ENCODE measurements at regions not wholly inside any gene's neighbourhood (a gene's known extent, or its start where the extent isn't known, plus 50 kb on each side); places are given as distances from the start of the nearest gene placed in this dataset.

DNA sequence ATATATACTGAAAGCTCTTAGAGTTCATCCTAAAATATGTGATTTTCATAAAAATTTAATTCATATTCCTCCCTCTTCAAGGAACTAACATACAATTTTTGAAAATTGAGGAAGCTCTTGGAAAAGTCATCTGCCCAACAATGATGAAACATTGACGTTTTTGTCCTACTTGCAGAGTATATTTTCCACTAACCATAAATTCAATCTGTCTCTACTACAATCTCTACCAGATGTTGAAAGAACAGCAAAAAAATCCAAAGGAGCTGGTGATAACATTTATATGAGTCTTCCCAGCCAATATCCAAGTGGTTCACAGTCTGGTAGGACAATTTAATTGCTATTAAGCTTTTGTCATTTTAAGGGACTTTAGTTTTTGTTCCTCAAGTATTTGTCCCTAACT lies 81.1 kb upstream of the NR3C1 start:
- DNase-seq: no peak

DNA sequence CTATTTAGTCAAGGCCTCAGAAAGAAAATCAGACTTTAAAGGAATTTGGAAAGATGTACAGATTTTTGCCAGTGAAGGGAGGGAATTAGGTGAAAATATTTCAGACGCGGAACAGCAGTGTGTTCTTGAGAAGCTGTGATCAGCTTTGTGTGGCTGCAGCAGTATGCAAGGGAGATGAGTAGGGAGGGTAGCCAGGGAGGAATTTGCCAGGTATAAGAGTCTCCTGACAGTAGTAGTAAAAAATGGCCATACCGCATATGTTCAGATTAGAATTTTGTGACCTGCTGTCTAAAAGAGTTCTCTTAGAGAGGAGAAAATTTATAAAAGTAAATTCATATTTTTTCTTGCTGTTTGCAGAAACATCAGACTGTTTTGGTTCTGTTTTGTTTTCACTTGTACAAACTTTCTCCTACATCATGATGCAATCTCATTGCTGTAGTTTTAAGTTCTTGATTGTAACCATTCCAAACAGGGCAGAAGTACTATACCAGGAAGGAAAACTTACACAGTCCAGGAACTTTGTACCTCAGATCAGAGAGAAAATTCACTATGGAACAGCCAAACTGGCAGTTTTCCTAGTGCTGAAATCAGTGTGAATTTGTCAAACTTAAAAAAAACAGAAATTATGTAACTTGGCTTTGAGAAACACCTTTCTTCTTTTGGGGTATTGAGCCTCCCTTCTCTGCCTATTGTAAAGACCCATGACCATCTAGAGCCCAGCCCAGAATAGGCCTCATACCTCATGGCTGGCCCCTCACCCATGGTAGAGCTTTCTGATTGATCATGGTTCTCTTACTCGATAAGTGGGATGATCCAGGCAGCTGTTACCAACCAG lies 78.4 kb upstream of the NR3C1 start:
- no peak for DNase-seq

DNA sequence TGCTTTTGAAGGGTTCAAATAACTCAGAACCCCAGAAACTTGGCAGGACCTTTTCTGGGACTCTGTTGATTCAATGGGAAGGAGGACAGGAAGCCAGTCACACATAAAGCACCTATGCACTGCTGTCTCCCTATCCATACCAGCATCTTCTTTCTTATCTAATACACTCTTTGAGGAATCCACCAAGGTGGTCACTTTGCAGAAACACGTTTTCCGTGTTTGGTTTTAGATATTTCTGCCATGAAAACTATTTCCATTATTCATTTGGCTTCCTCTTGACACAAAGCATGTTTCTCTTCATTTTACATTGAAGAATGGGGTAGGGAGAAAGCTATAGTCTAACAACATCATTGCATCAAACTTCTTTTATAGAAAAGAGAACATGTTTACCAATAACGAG lies 76.5 kb upstream of the NR3C1 start:
- DNase-seq: no peak

DNA sequence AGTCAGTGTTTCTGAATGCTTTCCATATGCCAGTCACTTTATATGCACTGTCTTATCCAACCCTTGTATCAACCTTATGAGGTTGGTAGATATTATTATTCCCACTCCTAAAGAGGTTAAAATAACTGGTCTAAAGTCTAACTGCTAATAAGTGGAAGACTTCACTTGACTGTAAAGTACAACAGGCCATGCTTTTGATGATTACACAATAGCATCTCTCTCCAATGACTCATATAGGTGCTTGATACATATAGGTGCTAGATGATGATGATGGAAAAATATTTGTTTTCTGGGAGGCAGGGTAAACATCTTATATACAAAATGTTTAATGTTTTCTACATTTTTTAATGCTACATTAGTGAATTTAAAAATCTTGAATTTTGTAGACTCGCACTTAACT lies 75.9 kb upstream of the NR3C1 start:
- no peak for DNase-seq

DNA sequence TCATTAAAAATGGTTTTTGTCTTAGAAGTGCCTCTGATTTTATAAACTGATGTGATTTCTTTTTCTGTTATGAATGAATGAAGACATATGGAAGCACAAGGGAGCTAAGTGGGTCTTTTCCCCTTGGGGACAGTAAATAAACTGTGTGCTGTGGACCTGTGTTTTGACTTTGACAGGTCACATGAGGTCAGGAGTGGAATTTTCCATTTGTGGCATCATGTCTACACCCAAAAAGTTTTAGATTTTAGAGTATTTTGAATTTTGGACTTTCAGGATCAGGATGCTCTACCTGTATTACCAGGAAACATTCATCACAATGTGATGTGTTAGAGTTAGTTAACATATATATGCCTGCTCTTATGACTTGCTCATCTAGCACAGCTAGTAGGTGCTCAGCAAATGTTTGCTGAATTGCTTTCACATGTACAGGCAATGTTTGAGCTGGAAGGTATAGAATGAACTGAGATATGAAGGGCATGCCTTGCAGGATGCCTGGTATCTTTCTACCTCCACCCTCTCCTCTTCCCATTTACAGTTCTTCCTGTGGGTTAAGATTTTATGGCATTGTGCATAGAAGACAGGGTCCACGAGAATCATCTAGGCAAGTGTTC lies 73.2 kb upstream of the NR3C1 start:
- DNase-seq: no peak

DNA sequence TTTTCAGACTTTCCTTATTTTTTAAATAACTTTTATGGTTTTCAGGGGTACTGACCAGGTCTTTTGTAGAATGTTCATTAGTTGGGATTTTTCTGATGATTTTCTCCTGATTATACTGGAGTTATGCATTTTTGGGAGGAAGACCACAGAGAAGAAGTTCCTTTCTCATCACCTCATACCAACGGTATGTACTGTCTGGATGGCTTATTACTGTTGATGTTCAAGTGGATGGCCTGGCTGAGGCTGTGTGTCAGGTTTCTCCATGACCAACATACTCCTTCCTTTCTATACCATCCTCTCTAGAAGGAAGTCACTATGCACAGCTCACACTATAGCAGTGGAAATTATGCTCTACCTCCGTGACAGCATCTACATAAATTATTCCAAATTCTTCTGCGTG lies 71.1 kb upstream of the NR3C1 start:
- DNase-seq: no peak

DNA sequence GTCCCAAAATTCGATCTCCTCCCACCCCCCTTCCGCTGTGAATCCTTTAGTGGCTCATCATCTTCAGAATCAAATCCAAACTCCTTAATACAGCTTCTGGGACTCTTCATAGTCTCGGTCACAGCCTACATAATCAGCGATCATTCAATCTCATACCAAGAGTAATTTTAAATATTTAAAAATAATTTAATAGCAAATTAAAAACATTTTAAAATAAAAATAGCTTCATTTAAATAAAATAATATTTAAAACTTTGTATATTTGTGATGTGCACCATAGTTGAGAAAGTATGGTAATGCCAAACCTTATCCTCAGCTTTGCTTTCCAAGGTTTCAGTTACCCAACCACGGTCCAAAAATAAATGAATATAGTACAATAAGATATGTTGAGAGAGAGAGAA lies 70.0 kb upstream of the NR3C1 start:
- no peak for DNase-seq

DNA sequence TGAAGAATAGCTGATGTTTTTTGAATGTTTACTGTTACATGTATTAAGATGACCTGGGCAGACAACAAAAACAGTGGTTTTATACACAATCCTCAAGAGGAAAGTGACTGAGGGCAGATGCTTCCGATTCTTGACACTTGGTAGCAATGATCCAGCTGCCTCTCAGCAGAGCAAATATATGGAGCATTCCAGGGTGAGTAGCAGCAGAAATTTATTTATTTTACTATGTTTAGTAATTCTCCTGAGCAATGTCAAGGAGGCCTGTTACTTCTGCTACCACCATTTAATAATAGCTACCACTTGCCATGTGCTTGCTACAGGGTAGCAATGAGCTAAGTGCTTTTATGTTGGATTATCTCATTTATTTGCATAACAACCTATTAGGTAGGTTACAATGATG lies 69.1 kb upstream of the NR3C1 start:
- no peak for DNase-seq

DNA sequence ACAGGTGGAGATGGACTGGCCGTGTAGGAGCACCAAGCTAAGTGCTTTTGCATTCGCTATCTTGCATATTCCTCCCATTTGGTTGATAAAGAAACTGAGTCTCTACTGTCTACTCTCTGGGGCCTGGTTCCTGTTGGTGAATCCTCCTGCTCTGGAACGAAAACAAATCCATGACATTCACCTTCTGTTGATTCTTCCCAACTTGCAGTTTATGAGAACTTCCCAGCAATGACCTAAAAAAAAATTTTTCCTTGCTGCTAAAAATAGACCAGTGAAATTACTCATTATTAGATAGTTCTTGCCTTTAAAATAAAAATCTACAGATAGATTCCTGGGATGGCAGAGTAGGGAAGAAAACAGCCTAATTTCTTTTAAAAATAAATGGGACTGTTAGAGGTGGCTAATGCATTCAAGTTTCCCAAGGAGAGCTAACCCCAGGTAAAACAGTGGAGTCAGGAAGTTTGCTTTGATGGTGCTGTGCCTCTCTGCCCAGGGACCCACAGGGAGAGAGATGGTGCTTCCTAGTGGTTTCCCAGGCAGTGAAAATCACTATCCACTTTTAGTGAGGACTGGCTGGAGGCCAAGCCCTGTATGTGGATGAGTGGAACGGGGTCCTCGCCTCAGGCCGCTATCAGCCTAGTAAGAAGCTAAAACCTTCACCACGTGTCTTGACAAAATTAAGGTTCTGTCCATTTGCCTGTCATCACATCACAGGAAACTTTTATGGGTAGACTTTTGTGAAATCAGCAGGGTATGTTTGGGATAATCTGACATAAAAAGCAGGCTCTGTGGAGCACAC lies 68.4 kb upstream of the NR3C1 start:
- no peak for DNase-seq

DNA sequence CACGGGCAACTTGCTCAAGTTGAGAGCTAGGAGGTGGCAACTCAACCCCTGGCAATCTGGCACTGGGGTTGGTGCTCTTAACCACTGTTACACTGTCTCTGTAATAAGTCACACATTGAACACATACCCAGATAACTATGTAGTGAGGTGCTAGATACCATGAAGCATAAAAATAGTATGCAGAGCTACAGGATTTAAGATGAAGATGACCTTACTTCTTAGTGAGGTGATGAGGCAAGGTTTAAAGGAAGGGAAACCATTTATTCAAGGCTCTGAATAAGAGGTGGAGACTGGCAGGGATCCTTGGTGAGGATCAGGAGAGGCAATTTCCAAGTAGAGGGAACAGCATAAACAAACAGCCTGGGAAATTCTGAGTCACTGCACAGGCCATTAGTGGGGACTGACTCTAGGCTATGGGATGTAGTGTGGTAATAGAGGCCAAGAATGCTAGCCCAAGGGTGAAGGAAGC lies 67.6 kb upstream of the NR3C1 start:
- DNase-seq: no peak

DNA sequence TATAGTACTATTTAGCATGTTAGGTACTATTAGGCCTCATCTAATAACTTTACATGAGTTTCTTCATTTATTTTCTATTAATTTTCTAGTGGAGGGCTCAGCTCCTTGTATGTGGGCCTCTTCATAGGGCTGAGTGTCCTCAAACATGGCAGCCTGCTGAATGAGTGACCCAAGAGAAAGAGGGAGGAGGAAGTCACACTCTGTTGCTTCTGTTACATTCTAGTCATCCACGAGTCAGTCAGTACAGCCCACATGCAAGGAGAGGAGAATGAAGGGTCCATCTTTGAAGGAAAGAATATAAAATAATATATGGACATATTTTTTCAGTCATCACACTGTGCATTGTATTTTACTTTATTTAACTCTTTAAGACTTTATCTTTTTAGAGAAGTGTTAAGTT lies 66.6 kb upstream of the NR3C1 start:
- no peak for DNase-seq

DNA sequence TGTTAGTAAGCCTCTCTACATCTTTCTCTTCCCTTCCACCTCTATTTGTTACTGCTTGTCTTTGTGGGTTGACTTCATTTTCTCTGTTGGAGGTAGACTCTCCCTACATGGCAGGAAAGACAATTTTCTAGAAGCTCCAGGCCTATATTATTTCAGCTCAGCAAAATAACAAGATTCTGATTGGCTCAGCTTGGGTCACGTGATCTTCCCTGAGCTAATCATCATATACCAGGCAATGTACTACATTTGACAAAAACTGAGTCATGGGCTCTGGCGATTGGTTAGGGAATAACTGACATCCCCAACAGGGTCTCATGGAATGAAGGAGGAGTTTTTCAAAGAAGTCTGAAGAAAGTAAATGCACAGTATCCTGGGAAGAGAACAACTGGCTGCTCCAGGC lies 65.6 kb upstream of the NR3C1 start:
- no peak for DNase-seq

DNA sequence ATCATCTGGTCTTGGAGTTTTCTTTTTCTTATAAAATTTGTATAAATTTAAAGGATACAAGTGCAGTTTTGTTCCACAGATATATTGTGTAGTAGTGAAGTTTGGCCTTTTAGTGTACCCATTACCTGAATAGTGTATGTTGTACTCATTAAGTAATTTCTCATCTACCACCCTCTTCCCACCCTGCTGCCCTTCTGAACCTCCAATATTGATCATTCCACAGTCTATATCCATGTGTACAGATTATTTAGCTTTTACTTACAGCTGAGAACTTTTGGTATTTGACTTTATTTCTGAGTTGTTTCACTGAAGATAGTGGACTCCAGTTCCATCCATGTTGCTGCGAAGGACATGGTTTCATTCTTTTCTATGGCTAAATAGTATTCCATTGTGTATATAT lies 63.1 kb upstream of the NR3C1 start:
- DNase-seq: no peak

DNA sequence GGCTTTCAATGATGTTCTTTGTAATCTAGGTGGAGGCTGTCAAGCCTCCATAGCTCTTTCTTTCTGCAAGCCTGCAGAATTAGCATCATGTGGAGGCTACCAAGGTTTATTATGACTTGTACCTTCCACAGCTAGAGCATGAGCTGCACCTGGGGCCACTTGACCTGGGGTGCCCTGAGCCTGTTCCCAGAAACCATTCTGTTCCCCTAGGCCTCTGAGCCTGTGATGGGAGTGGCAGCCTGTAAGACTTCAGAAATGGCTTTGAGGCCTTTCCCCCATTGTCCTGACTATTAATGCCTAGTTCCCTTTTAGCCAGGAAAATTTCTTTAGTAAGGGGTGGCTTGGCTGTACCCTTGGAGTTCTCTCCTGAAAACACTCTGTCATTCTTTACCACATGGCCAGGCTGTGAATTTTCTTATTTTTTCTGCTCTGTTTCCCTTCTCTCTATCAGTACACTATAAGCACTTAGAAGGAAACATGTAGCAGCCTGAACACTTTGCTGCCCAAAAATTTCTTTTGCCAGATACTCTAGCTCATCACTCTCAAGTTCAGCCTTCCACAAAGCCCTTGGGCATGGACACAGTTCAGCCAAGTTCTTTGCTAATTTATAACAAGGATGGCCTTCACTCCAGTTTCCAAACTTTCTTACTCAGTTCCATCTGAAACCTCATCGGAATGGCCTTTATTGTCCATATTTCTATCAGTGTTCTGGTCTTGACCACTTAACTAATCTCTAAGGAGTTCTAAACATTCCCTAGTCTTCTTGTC lies 61.4 kb upstream of the NR3C1 start:
- no peak for DNase-seq

DNA sequence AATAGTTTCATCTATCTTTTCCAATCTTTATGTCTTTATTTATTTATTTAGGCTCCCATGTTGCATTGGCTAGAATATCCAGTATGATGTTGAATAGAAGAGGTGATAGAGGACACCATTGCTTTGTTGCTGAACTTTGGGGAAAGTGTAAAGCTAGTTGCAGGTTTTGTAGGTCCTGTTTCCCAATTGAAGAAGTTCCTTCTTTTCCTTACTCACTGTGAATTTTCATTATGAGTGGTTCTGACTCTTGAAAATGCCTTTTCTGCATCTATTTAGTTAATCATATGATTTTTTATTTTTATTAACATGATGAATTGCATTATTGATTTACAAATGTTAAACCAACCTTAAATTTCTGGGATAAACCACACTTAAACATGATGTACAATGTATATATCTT lies 58.9 kb upstream of the NR3C1 start:
- DNase-seq: no peak

DNA sequence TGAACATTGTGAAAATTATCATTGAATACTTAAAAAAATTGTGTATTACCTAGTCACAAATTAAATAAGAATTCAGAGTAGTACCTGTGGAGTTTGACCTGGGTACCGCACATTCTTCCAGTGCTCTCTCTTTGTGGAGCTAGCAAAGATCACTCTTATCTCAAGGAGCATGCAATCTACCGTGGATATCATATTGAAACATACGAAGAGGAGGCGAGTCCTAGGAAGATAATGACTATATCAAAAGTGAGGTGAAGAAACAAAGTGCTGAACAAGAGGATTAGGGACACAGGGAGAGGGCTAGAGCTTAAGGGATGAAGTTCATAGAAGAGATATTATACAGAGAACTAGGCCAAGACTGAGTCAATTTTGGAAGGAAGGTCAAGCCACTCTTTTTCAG lies 55.9 kb upstream of the NR3C1 start:
- no peak for DNase-seq

DNA sequence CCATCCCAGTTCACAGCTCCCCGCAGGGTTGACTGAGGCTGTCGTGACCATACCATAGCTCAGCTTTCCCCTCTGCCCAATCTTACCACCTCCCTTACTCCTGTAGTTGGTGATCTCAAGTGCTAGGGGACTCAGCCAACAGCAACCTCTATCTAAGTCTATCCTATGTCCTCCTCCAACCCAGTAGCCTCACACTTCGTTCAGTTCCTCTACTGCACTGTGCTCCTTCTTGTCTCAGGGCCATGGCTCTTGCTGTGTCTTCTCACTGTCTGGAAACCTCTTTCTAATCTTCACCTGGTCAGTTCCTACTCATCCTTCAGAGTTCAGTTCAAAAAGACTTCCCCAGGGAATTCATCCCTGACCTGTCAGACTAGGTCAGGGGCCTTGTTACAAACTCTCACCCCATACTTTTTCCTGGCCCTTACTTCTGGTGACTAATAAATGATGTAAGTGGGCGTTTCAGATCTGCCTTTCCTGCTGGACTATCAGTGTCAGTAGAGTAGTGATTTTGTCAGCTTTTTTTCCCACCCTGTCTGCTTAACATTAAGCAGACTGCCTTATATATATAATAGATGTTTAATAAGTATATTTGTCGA lies 53.6 kb upstream of the NR3C1 start:
- no peak for DNase-seq

DNA sequence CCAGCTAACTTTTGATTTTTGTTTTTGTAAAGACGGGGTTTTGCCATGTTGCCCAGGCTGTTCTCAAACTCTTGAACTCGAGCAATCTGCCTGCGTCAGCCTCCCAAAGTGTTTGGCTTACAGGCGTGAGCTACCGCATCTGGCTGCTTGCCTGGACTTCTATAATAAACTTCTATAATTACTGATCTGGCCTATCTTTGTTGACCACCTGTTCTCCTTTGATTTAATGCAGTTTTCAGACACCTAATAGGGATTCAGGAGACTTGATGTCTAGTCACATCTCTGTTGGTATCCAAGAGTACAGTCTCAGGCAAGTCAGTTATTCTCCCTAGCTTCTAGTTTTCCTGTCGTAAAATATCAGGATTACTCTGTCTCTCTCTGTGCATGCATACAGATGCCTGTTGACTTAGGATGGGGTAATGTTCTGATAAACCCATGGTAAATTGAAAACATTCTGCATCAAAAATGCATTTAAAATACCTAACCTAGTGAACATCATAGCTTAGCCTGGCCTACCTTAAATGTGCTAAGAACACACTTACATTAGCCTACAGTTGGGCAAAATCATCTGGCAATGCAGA lies 51.5 kb upstream of the NR3C1 start:
- DNase-seq: no peak

DNA sequence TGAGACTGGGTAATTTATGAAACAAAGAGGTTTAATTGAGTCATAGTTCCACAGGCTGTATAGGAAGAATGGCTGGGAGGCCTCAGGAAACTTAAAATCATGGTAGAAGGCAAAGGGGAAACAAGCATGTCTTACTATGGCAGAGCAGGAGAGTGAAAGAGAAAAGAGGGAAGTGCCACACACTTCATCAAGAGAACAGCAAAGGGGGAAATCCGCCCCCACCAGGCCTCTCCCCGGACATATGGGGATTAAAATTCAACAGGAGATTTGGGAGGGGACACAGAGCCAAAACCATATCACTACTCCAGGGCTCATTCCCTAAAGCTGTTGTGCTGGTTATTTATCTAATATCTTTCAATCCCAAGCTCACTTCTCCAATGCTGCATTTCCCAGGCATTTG lies 50.2 kb upstream of the NR3C1 start:
- DNase-seq: no peak

Measured in stimulated activated CD8-positive, alpha-beta memory T cell treated with anti-CD3 and anti-CD28 coated beads, Interleukin-4, amount 100 ng/mL, for 48 hours (primary cell).